Stimulated activated naive CD8-positive, alpha-beta T cell treated with anti-CD3 and anti-CD28 coated beads, Interleukin-15, Interleukin-2, amounts not matched to agents 100 U/mL and 50 U/mL, for 24 hours (primary cell): ENCODE measurements at regions not wholly inside any gene's neighbourhood (a gene's known extent, or its start where the extent isn't known, plus 50 kb on each side); places are given as distances from the start of the nearest gene placed in this dataset.

Experiments used
- ATAC-seq: fragments of 150-1000 bp; cut with Tn5 transposase; one replicate; pipeline ENCODE4 v1.10.0; 2021
- DNase-seq: peaks from one replicate; pipeline ENCODE4 v3.0.0; 2021

DNA sequence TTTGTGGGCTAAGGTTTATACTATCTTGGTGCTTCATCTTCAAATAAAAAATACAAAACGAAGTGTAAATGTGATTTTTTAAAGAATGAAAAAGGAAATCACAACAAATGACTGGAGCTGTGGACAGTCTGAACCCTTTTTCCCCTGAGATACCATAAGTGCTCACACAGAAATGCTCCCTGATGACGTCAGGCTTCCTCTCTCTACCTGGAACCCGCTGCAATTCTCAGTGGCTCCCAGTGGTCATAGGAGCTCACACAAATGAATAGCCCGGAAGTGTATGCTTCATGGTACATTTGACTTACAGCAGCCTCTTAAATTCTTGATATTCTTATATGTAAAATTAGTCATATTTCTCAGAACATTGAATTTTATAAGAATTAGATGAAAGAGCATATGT lies 249.7 kb upstream of the GYPC start:
- no peak for DNase-seq
- no peak for ATAC-seq

DNA sequence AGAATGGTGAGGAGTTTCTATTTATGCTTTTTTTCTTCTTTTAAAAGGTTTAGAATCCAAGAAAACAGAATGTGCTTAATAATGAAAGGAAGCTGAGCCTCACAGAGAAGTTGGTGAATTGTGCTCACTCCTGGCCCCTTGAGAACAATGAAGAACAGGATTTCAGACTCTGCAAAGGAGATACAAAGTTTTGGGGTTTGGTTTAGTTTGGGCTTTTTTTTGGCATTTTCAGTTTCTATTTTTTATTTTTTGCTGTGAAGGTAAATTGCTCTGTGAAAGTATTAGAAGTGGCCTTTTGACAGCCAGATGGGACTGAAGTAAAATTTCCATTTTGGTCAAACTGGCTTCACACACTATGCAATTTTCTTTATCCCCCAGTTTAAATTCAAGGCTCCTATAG lies 247.3 kb upstream of the GYPC start:
- DNase-seq (no peak), ATAC-seq (no peak)

GRCh38 chr2:126409850-126410249 lies 246.1 kb upstream of the GYPC start:
- DNase-seq = no peak
- ATAC-seq = no peak

DNA sequence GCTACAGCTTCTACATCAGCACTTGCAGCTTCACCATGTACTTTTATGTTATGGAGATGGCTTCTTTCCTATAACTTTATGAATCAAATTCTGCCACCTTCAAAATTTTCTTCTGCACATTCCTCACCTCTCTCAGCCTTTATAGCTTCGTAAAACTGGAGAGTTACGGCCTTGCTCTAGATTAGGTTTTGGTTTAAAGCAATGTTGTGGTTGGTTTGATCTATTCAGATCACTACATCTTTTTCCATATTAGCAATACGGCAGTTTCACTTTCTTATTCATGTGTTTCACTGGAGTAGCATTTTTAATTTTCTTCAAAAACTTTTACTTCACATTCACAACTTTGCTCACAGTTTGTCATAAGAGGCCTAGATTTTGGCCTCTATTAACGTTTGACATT lies 242.9 kb upstream of the GYPC start:
- no peak for DNase-seq
- peak; percentile 94 for ATAC-seq

DNA sequence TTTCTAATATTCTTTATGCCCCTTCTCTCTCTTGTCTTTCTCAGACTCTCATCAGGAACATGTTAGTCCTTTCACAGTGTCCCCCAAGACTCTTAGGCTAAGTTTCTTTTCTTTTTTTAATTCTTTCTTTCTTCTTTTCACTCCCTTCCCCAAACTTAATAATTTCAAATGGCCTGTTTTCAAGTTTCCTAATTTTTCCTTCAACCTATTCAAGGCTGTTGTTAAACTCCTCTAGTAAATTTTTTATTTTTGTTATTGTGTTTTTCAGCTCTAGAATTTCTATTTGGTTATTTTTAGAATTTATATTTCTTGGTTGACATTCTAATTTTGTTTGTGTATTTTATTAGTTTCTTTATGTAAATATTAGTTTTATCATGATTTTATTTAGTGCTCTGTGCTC lies 236.6 kb upstream of the GYPC start:
- ATAC-seq (no peak), DNase-seq (no peak)

- ATAC-seq (no peak), DNase-seq (no peak)
Measured at GRCh38 chr2:126425943-126426342, 230.0 kb upstream of the GYPC start.

- no peak for DNase-seq
- ATAC-seq = no peak
Measured at GRCh38 chr2:126429103-126429502, 226.9 kb upstream of the GYPC start.

- ATAC-seq (no peak), DNase-seq (no peak)
Measured at GRCh38 chr2:126431136-126431535, 224.8 kb upstream of the GYPC start.

DNA sequence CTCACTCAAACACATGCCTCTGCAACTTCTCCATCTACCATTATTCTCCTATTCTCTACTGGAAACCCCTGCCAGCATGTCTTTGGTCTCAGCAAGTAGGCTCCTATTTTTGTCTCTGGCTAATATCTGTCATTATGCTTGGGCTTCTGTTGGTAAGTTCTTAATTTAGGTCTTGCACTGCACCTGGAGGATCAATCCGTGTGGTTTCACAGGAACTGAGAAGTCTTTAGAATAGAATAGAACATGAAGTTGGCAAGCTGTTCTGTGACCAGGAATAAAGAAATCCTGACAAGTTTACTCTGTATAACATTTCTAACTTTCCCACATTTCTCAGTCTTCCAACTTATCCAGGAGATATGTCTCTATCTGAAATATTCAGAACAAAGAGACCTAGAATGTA lies 219.5 kb upstream of the GYPC start:
- DNase-seq (no peak), ATAC-seq (no peak)

- DNase-seq (no peak), ATAC-seq (no peak)
Measured at GRCh38 chr2:126437016-126437415, 218.9 kb upstream of the GYPC start.

DNA sequence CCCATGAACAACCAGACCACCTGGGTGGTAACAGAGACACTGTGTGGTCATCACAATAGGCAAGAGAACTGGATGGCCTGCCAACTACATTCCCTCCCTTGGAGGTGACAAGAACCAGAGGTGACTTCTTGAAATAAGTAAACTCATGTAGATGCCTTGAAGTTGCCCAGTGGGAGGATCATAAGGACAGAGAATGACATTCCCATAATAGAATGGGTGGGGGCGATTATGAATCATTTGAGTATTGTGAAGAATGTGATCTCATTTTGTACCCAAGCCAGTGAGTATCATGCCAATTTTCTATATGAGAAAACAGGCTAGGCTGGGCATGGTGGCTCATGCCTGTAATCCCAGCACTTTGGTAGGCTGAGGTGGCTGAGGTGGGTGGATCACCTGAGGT lies 211.4 kb upstream of the GYPC start:
- DNase-seq (no peak), ATAC-seq (no peak)

DNA sequence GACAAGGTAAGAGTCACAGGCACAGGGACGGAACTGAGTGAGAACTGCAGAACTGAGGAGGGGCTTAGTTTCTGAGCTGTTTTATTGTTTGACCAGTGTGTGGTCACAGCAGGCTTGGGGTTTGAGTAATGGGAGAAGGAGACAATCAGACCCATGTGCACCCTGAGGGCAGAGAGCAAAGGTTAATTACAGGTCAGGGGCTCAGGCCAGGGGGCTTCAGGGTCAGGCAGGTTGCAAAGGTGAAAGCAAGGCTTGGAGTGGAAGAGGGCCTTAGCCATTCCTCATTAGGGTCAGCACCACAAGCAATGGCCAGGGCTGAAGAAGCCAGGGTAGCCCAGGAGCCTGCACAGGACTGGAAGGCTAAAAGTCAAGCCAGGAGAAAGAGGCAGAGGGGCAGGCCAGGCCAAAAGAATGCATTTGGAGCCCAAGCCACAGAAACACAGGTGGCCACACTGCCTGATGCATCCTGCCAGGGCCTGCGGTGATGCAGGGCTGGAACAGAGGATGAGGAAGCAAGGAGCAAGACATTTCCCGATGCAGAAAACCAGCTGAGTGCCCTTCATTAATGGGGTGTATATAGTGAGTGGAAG lies 209.8 kb upstream of the GYPC start:
- no peak for DNase-seq
- ATAC-seq = no peak

DNA sequence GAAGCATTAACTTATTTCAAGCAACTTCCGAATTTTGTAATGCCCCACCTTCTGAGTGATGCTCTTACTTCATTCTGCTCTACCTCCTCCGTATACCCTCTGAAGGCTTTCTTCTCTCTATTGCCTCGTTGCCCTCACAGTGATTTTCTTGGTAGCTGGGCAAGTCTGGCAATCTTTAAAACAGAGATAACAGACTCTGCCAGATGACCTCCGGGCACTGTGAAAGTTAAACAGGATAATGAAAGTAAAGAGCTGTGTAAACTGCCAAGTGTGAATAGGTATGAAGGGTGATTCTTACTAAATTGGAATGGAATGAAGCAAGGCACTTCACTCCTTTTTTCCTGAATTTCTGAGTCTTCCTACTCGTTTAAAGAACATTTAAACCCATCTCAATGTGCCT lies 207.3 kb upstream of the GYPC start:
- DNase-seq (no peak), ATAC-seq (no peak)

DNA sequence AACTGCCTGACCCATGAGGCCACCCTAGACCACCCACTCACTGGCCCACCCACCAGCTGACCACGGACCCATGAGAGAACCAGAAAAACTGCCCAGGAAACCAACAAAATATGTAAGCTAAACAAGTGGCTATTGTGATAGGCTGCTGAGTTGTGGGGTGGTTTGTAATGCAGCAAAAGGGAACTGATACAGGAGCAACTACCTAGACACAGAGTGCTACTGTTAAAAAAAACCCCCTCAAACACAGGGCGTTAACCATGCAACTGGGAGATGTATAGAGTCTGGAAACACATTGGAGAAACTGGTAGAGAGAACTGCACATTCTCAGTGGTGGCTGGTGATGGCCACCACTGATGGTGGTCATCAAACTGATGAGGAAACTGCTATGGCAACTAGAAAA lies 206.3 kb upstream of the GYPC start:
- no peak for DNase-seq
- no peak for ATAC-seq

DNA sequence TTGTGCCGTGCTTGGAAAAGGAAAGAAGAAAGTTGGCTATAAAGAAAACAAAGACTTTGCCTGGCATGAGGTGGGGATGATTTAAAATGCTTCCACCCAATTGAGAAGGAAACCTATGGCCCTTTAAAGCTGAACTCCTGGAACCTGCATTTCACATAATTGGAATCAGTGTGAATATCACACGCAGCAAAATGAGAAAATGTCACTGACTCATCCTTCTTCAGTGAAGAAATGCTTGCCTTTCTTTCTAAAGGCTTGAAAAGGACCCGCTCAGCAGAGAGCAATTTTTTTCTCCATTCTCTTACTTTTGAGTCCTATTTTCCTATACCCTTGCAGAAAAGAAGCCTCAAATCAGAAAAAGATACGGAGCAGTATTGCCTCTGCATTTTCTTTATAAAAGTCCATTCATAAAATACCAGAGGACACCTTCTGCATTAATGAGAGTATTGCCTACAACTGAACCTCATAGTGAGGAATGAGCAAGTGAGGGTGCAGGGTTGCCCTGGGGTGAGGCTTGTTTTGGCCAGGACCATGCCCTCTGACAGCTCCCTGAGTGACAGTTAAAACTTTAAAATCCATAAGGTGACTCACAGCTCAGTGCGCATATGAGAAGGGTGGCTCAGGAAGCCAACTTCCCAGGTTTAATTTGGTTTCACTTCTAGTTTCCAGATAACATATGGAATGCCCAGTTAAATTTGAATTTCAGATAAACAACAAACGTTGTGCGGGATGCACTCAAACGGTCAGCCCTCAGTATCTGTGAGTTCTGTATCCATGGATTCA lies 191.9 kb upstream of the GYPC start:
- DNase-seq = no peak

DNA sequence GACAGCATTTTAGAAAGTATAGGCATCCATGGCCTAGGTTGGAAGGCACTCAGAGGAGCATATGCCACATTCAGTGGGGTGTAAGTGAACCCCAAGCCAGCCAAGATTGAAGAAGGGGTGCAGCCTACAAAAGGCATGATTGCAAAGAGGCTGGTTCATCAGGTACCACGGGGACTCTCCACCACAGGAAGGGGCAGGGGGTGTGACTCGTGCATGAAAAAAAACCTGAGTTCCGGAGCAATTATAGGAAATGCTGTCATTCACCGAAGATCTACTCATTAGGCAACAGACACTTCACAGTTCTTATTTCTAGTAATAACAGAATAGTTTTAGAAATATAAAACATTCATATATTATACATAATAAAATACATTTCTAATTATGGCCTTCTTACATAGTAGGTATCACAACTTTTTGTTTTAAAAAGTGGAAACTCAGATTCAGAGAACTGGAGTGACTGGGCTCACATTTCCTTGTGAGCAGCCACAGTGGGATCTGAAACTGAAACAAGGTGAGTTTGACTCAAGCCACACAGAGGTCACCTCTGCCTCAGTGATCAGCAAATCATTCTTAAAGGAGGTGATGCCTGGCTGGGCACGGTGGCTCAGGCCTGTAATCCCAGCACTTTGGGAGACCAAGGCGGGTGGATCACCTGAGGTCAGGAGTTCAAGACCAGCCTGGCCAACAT lies 188.4 kb upstream of the GYPC start:
- ATAC-seq = peak; percentile 34
- DNase-seq = no peak

More for the DNA sequence above, 191.9 kb upstream of the GYPC start:
- ATAC-seq = no peak

DNA sequence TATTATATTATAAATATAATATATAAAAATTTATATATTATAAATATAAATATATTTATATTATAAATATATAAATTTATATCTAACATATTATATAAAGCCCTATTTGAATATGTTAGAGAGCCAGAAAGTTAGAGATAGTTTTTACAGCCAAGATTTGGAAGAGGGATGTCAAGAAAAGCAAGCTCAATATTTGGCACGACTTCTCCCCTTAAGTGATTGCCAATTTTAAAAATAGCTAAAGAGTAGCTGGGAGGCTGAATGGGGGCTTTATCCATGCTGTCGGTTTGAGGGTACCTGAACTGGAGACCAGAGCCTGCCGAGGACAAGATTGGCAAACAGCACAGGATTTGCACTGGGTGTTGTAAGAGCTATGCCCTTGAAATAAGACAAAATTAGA lies 180.9 kb upstream of the GYPC start:
- ATAC-seq (no peak), DNase-seq (no peak)

GRCh38 chr2:126476691-126477090 lies 179.3 kb upstream of the GYPC start:
- DNase-seq (no peak), ATAC-seq (no peak)

GRCh38 chr2:126480033-126480432 lies 175.9 kb upstream of the GYPC start:
- no peak for ATAC-seq
- no peak for DNase-seq

- DNase-seq (peak; percentile 5), ATAC-seq (no peak)
Measured at GRCh38 chr2:126482582-126483464, 173.1 kb upstream of the GYPC start.

- DNase-seq (no peak), ATAC-seq (no peak)
Measured at GRCh38 chr2:126494593-126494992, 161.4 kb upstream of the GYPC start.

GRCh38 chr2:126495189-126495588 lies 160.8 kb upstream of the GYPC start:
- no peak for ATAC-seq
- no peak for DNase-seq

DNA sequence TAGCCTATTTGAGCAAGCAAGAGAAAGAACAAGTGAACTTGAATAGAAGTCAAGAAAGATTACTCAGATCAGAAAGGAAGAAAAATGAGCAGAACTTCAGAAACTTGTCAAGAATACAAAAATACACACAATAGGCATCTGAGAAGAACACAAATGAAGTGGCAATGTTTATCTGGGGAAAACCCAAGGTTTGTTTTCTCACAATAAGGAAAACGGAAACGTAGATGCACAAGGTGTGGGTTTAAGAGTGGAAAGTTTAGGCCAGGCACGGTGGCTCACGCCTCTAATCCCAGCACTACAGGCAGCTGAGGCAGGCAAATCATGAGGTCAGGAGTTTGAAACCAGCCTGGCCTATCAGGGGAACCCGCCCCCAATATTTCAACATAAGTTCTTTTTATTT lies 159.5 kb upstream of the GYPC start:
- ATAC-seq (no peak), DNase-seq (no peak)
